ENCODE measurements at regions not wholly inside any gene's neighbourhood (a gene's known extent, or its start where the extent isn't known, plus 50 kb on each side); places are given as distances from the start of the nearest gene placed in this dataset.

GRCh38 chr6:170081556-170081955 is 209.3 kb downstream of the DLL1 start:
- Histone ChIP-seq H3K4me3 (no peak overlapping the region), H3K9me3 (no peaks in the 10 kb centered on the region), H3K27ac (no peak overlapping the region), H3K27me3 (no peaks in the 10 kb centered on the region), H3K9ac (ENCODE audit: low read depth in 2 of 2, low read length in 2 of 2) (no peak overlapping the region), H3K36me3 (no peaks in the 10 kb centered on the region), H3K4me1 (no peaks in the 10 kb centered on the region)
- peak; percentile 6 for DNase-seq
- TF ChIP-seq, protein P1, sequence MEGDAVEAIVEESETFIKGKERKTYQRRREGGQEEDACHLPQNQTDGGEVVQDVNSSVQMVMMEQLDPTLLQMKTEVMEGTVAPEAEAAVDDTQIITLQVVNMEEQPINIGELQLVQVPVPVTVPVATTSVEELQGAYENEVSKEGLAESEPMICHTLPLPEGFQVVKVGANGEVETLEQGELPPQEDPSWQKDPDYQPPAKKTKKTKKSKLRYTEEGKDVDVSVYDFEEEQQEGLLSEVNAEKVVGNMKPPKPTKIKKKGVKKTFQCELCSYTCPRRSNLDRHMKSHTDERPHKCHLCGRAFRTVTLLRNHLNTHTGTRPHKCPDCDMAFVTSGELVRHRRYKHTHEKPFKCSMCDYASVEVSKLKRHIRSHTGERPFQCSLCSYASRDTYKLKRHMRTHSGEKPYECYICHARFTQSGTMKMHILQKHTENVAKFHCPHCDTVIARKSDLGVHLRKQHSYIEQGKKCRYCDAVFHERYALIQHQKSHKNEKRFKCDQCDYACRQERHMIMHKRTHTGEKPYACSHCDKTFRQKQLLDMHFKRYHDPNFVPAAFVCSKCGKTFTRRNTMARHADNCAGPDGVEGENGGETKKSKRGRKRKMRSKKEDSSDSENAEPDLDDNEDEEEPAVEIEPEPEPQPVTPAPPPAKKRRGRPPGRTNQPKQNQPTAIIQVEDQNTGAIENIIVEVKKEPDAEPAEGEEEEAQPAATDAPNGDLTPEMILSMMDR (IDR thresholded peaks at IDR 0.05), result no peak
- intact Hi-C loops (cut with DNase I), result no loop called here

DNA sequence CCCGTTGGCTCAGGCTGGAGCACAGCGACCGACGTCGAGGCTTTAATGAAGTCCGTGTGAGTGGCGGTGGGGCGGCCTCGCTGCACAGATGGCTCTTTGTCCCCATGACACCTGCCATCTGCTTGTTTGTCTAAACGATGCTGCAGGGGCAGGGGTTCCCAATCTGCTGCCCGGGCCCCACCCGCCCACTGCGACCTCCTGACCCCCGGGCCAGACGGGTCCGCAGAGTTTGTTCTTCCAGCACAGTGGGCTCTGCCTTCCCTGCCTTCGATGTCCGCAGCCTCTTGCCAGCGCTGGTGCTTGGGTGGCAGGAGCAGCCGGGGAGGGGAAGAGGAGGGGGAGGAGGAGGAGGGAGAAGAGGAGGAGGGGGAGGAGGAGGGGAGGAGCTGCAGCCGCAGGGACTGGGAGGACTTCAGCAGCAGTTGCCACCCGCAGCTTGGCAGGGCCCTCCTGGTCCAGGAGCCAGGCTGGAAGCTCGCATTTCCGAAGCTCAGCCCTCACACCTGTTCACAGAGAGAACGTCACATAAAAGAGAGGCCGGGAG is 210.0 kb downstream of the DLL1 start:
- H3K27me3 ChIP-seq, result no peaks in the 10 kb centered on the region
- intact Hi-C loops (cut with DNase I), result no loop called here
- no peaks in the 10 kb centered on the region for H3K9me3 ChIP-seq
- no peak overlapping the region for H3K9ac ChIP-seq (ENCODE audit: low read depth in 2 of 2, low read length in 2 of 2)
- no peaks in the 10 kb centered on the region for H3K36me3 ChIP-seq
- H3K4me1 ChIP-seq, result no peaks in the 10 kb centered on the region
- TF ChIP-seq, protein P1 (IDR thresholded peaks at IDR 0.05), result no peak
- H3K4me3 ChIP-seq, result no peak overlapping the region
- no peak for DNase-seq
- H3K27ac ChIP-seq, result no peak overlapping the region

DNA sequence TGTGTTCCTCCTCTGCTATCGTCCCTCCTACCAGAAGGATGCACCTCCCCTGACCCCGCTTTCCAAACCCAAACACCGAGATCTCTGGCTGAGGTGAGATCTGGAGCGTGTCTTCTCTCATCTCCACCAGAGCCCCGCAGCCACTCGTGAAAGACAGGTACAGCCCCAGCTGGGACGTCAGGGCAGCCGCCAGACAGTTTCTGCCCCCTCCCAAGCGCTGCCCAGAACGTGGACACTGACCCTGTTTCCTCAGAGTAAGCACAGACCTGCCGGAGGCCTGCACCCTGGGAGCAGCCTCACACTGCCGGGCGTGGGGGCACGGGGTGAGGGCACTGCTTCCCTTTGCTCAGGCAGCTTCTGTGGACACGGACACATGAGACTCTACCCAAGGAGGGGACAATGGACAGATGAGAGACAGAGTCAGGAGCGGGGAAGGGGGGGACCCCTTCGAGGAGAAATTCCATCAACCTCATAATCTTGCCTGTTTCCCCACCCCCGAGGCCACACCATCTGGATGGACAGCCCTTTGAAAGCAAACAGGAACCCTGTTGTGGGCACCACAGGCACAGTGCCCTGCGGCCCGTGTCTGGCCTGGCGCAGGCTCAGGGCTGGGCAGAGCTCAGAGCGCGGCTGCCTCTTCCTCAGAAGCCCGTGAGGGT is 210.6 kb downstream of the DLL1 start:
- intact Hi-C loops (cut with DNase I), result no loop called here
- no peak overlapping the region for H3K9ac ChIP-seq (ENCODE audit: low read depth in 2 of 2, low read length in 2 of 2)
- H3K27ac ChIP-seq, result no peak overlapping the region
- H3K4me1 ChIP-seq, result no peaks in the 10 kb centered on the region
- H3K27me3 ChIP-seq, result no peaks in the 10 kb centered on the region
- H3K4me3 ChIP-seq, result no peak overlapping the region
- no peaks in the 10 kb centered on the region for H3K9me3 ChIP-seq
- TF ChIP-seq, protein P1 (IDR thresholded peaks at IDR 0.05), result no peak
- DNase-seq, result no peak
- no peaks in the 10 kb centered on the region for H3K36me3 ChIP-seq

- no peaks in the 10 kb centered on the region for H3K36me3 ChIP-seq
- H3K27ac ChIP-seq, result no peak overlapping the region
- H3K4me3 ChIP-seq, result no peak overlapping the region
- intact Hi-C loops (cut with DNase I), result no loop called here
- no peaks in the 10 kb centered on the region for H3K9me3 ChIP-seq
- no peak overlapping the region for H3K9ac ChIP-seq (ENCODE audit: low read depth in 2 of 2, low read length in 2 of 2)
- no peaks in the 10 kb centered on the region for H3K27me3 ChIP-seq
- TF ChIP-seq, protein P1 (IDR thresholded peaks at IDR 0.05), result no peak
- no peaks in the 10 kb centered on the region for H3K4me1 ChIP-seq
- no peak for DNase-seq
Measured at GRCh38 chr6:170076466-170077165, 214.3 kb downstream of the DLL1 start.

GRCh38 chr6:170075659-170076223 is 215.1 kb downstream of the DLL1 start:
- Histone ChIP-seq H3K27ac (no peak overlapping the region), H3K9me3 (no peaks in the 10 kb centered on the region), H3K9ac (ENCODE audit: low read depth in 2 of 2, low read length in 2 of 2) (no peak overlapping the region), H3K4me3 (no peak overlapping the region), H3K4me1 (no peaks in the 10 kb centered on the region), H3K27me3 (no peaks in the 10 kb centered on the region), H3K36me3 (no peaks in the 10 kb centered on the region)
- intact Hi-C loops (cut with DNase I), result no loop called here
- no peak for DNase-seq
- TF ChIP-seq, protein P1 (IDR thresholded peaks at IDR 0.05), result no peak

Data from colonic mucosa (tissue), 4 donors.